ENCODE measurements at regions not wholly inside any gene's neighbourhood (a gene's known extent, or its start where the extent isn't known, plus 50 kb on each side); places are given as distances from the start of the nearest gene placed in this dataset.

DNA sequence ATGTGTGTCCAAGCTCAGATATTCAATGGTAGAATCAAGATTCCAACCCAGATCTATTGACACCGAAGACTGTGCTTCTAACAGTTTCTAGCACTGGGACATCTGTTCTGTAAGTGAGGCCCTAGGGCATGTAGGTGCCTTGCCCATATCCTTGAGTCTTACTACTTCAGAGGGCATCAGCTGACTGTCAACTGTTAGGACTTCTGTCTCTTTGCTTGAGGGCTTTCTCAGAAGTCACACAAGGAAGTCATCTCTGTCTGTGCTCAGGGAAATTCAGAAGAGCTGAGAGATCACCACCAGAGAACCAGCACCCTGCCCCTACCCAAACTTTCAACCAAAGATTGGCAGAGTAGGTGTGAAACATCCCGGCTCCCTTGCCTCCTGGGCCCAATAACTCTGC, 403.6 kb upstream of the PROK2 start:
- TF ChIP-seq, protein P1, sequence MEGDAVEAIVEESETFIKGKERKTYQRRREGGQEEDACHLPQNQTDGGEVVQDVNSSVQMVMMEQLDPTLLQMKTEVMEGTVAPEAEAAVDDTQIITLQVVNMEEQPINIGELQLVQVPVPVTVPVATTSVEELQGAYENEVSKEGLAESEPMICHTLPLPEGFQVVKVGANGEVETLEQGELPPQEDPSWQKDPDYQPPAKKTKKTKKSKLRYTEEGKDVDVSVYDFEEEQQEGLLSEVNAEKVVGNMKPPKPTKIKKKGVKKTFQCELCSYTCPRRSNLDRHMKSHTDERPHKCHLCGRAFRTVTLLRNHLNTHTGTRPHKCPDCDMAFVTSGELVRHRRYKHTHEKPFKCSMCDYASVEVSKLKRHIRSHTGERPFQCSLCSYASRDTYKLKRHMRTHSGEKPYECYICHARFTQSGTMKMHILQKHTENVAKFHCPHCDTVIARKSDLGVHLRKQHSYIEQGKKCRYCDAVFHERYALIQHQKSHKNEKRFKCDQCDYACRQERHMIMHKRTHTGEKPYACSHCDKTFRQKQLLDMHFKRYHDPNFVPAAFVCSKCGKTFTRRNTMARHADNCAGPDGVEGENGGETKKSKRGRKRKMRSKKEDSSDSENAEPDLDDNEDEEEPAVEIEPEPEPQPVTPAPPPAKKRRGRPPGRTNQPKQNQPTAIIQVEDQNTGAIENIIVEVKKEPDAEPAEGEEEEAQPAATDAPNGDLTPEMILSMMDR (IDR thresholded peaks at IDR 0.05): no peak
- no peak for TF ChIP-seq POLR2AphosphoS5 (IDR thresholded peaks at IDR 0.05)
- no peak for TF ChIP-seq POLR2A (IDR thresholded peaks at IDR 0.05)

All from transverse colon (tissue), 4 donors.